ENCODE measurements at regions not wholly inside any gene's neighbourhood (a gene's known extent, or its start where the extent isn't known, plus 50 kb on each side); places are given as distances from the start of the nearest gene placed in this dataset.

- FAIRE-seq (no peak), DNase-seq (ENCODE audit: low spot score) (no peak)
Measured at GRCh38 chr1:232106415-232106814, 479.8 kb downstream of the DISC1 start.

DNA sequence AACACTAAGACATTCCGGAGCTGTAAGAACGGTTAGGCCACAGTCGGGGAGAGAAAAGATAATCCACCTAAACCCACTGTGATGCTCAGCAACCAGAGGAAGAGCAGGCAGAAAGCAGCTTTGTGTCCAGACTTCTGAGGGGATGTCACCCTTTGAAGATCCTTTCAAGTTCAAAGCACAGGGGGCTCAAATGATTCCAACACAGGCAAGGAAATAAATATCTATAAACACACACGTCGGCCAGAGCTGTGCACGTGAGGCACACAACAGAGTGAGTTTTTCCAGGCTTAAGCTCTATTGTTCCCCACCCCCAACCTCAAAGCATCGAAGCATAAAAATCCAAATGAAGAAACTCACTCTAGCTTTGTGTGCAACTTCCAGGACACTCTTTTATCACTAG is 479.0 kb downstream of the DISC1 start:
- FAIRE-seq (no peak), DNase-seq (ENCODE audit: low spot score) (no peak)

DNA sequence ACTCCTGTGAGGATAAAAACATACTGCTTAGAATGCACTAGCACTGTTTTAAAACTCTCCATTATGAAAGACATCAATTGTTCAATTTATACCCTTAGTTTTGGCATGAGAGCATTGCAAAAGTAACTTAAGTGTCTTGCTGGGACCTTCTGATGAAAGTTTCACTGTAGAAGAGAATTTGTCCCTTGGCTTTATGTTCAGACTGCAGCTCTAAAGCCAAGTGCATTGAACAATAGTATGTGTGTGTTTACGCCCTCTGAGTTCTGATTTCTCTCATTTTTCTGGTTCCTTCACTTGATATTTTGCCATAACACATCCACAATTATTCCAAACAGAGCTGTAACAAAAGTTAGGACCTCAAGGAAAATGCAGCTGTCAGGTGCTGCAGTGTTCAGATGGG is 474.6 kb downstream of the DISC1 start:
- no peak for FAIRE-seq
- no peak for DNase-seq (ENCODE audit: low spot score)

DNA sequence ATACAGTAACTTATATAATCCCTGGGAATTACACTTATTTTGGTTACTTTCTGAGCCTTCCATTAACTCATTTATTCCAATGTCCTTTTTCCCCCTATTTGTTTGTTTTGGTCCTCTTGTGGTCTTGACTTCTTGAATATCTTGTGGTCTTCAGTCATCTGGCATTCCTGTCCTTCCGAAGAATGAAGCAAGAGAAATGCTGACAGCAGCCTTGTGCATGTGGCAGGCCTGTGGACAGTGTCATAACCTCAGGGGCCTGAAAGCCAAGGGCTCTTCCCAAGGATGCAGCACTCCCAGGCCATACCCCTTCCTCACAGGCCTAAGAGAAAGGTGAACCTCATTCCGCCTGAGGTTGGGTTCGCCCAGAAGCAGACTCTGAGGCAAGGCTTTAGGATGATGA is 470.2 kb downstream of the DISC1 start:
- DNase-seq (ENCODE audit: low spot score) (no peak), FAIRE-seq (no peak)

Measured in RCC 7860 (cell line).